Fibroblast of pulmonary artery (primary cell): ENCODE measurements at regions not wholly inside any gene's neighbourhood (a gene's known extent, or its start where the extent isn't known, plus 50 kb on each side); places are given as distances from the start of the nearest gene placed in this dataset.
"Not testable (repeated sequence)": the region's sequence is repeated elsewhere in the genome, so short reads cannot be mapped to it uniquely, and the experiment has no call there.

ENCODE experiments used
- DNase-seq: peaks from one replicate; pipeline ENCODE4 v3.0.0-alpha.2; 2010; ENCODE audit warnings: low read depth
- H3K4me3 ChIP-seq: replicated peaks from 2 replicates; pipeline ENCODE4 v1.5.1; 2011; ENCODE audit warnings: low read depth, mild to moderate bottlenecking, control low read depth, low read length, moderate library complexity
- CTCF ChIP-seq: IDR thresholded peaks from 2 replicates; pipeline ENCODE4 v1.5.1; 2011; ENCODE audit warnings: mild to moderate bottlenecking, control low read depth, low read length, inconsistent platforms; ENCODE audit errors: missing control alignments

- DNase-seq: no peak
- no peak overlapping the region for H3K4me3 ChIP-seq
- no peak for TF ChIP-seq CTCF
Measured at GRCh38 chr10:16020836-16021235, 160.5 kb upstream of the MINDY3 start.

GRCh38 chr10:16026832-16027231 is 166.5 kb upstream of the MINDY3 start:
- not testable (repeated sequence) for DNase-seq, H3K4me3 ChIP-seq

- H3K4me3 ChIP-seq: no peak overlapping the region
- no peak for TF ChIP-seq CTCF
- DNase-seq: no peak
Measured at GRCh38 chr10:16030562-16030961, 170.3 kb upstream of the MINDY3 start.

GRCh38 chr10:16049050-16049449 is 188.7 kb upstream of the MINDY3 start:
- TF ChIP-seq CTCF: no peak
- H3K4me3 ChIP-seq: no peak overlapping the region

GRCh38 chr10:16049782-16050181 is 189.5 kb upstream of the MINDY3 start:
- TF ChIP-seq CTCF: no peak
- DNase-seq: no peak

More at GRCh38 chr10:16049050-16049449, 188.7 kb upstream of the MINDY3 start:
- DNase-seq: no peak

GRCh38 chr10:16063350-16063749 is 203.0 kb upstream of the MINDY3 start:
- TF ChIP-seq CTCF: no peak
- no peak for DNase-seq
- H3K4me3 ChIP-seq: no peak overlapping the region

More at GRCh38 chr10:16049782-16050181, 189.5 kb upstream of the MINDY3 start:
- no peak overlapping the region for H3K4me3 ChIP-seq

- DNase-seq, H3K4me3 ChIP-seq: not testable (repeated sequence)
Measured at GRCh38 chr10:16083551-16083950, 223.2 kb upstream of the MINDY3 start.

GRCh38 chr10:16105082-16105481 is 244.8 kb upstream of the MINDY3 start:
- no peak overlapping the region for H3K4me3 ChIP-seq
- TF ChIP-seq CTCF: no peak
- DNase-seq: peak; percentile 15
